Vagina (tissue), 2 donors: ENCODE measurements at regions not wholly inside any gene's neighbourhood (a gene's known extent, or its start where the extent isn't known, plus 50 kb on each side); places are given as distances from the start of the nearest gene placed in this dataset.
"Not testable (repeated sequence)": the region's sequence is repeated elsewhere in the genome, so short reads cannot be mapped to it uniquely, and the experiment has no call there.

Source experiments
- CTCF ChIP-seq, 3 experiments: fragments of 450-650 bp in 2 of 3; fragments of 200-600 bp in 1 of 3; sonication (generic) in 1 of 3; IDR thresholded peaks; one replicate each; pipeline ENCODE4 v1.5.1; 2017 to 2019; ENCODE audit warnings: antibody characterized with exemption in 3 of 3, mild to moderate bottlenecking in 2 of 3, moderate library complexity in 2 of 3
- POLR2AphosphoS5 ChIP-seq, 2 donors: sonication (generic); formaldehyde crosslinking; IDR thresholded peaks; one replicate each; pipeline ENCODE4 v1.9.0; 2017; ENCODE audit warnings: antibody characterized with exemption in 2 of 2, mild to moderate bottlenecking in 2 of 2, low read depth in 1 of 2; ENCODE audit not compliant: insufficient read depth in 1 of 2

- not testable (repeated sequence) for TF ChIP-seq POLR2AphosphoS5 (IDR thresholded peaks at IDR 0.05; ENCODE audit: insufficient read depth in 1 of 2, low read depth in 1 of 2); CTCF (IDR thresholded peaks at IDR 0.05)
Measured at GRCh38 chr2:89026296-89026695, 334.8 kb downstream of the RPIA start.
